H9 (cell line): ENCODE measurements at regions not wholly inside any gene's neighbourhood (a gene's known extent, or its start where the extent isn't known, plus 50 kb on each side); places are given as distances from the start of the nearest gene placed in this dataset.

Experiments used
- DNase-seq: peaks from one replicate; pipeline ENCODE4 v3.0.0-alpha.2; 2017
- H2AFZ ChIP-seq: one replicate; pipeline ENCODE4 v1.6.1; 2013; ENCODE audit warnings: mild to moderate bottlenecking, low read length, control low read depth, moderate library complexity
- H2AK5ac ChIP-seq: 2 replicates; pipeline ENCODE4 v1.6.1; 2013; ENCODE audit warnings: low read length, control low read depth, mixed read lengths; ENCODE audit not compliant: insufficient read length
- H2BK120ac ChIP-seq: one replicate; pipeline ENCODE4 v1.6.1; 2013; ENCODE audit warnings: low read depth, mild to moderate bottlenecking, low read length, control low read depth, inconsistent platforms; ENCODE audit not compliant: poor library complexity, severe bottlenecking
- H2BK12ac ChIP-seq: 2 replicates; pipeline ENCODE4 v1.6.1; 2013; ENCODE audit warnings: low read length, control low read depth, mixed read lengths, low read depth; ENCODE audit not compliant: insufficient read length
- H2BK15ac ChIP-seq: 2 replicates; pipeline ENCODE4 v1.6.1; 2013; ENCODE audit warnings: low read depth, low read length, control low read depth
- H2BK20ac ChIP-seq: one replicate; pipeline ENCODE4 v1.6.1; 2013; ENCODE audit warnings: low read depth, mild to moderate bottlenecking, low read length, control low read depth, inconsistent platforms; ENCODE audit not compliant: poor library complexity, severe bottlenecking
- H2BK5ac ChIP-seq: 2 replicates; pipeline ENCODE4 v1.6.1; 2013; ENCODE audit warnings: low read length, control low read depth, mixed read lengths; ENCODE audit not compliant: insufficient read length
- H3K14ac ChIP-seq: 2 replicates; pipeline ENCODE4 v1.6.1; 2013; ENCODE audit warnings: low read length, control low read depth; ENCODE audit not compliant: insufficient read depth
- H3K18ac ChIP-seq: 2 replicates; pipeline ENCODE4 v1.6.1; 2013; ENCODE audit warnings: low read depth, mild to moderate bottlenecking, mixed read lengths, low read length, control low read depth; ENCODE audit not compliant: insufficient read length
- H3K23ac ChIP-seq: 2 replicates; pipeline ENCODE4 v1.6.1; 2013; ENCODE audit warnings: low read length, control low read depth, mixed read lengths, low read depth; ENCODE audit not compliant: insufficient read length
- H3K23me2 ChIP-seq: 2 replicates; pipeline ENCODE4 v1.6.1; 2013; ENCODE audit warnings: low read depth, mild to moderate bottlenecking, mixed read lengths, low read length, control low read depth; ENCODE audit not compliant: insufficient read length, poor library complexity, severe bottlenecking
- H3K27ac ChIP-seq: 2 replicates; pipeline ENCODE4 v1.5.1; 2013; ENCODE audit warnings: low read length, control low read depth, mixed read lengths, low read depth; ENCODE audit not compliant: insufficient read length
- H3K27me3 ChIP-seq: 2 replicates; pipeline ENCODE4 v1.6.1; 2013; ENCODE audit warnings: low read length, control low read depth, inconsistent platforms; ENCODE audit not compliant: insufficient read depth
- H3K4ac ChIP-seq: 2 replicates; pipeline ENCODE4 v1.6.1; 2013; ENCODE audit warnings: low read depth, mild to moderate bottlenecking, control low read depth, inconsistent platforms, low read length, moderate library complexity
- H3K4me1 ChIP-seq: 2 replicates; pipeline ENCODE4 v1.6.1; 2013; ENCODE audit warnings: low read length, control low read depth, inconsistent platforms; ENCODE audit not compliant: insufficient read depth
- H3K4me2 ChIP-seq: 2 replicates; pipeline ENCODE4 v1.6.1; 2013; ENCODE audit warnings: low read length, control low read depth, mixed read lengths; ENCODE audit not compliant: insufficient read length, insufficient read depth
- H3K56ac ChIP-seq: 2 replicates; pipeline ENCODE4 v1.6.1; 2013; ENCODE audit warnings: low read depth, mild to moderate bottlenecking, mixed read lengths, low read length, control low read depth; ENCODE audit not compliant: insufficient read length
- H3K79me1 ChIP-seq: 2 replicates; pipeline ENCODE4 v1.6.1; 2013; ENCODE audit warnings: low read depth, mild to moderate bottlenecking, moderate library complexity, low read length, control low read depth, inconsistent platforms; ENCODE audit not compliant: insufficient read depth, poor library complexity, severe bottlenecking
- H3K79me2 ChIP-seq: 2 replicates; pipeline ENCODE4 v1.6.1; 2013; ENCODE audit warnings: low read length, control low read depth, inconsistent platforms; ENCODE audit not compliant: insufficient read depth
- H3K9ac ChIP-seq: 2 replicates; pipeline ENCODE4 v1.6.1; 2013; ENCODE audit warnings: low read length, control low read depth, mixed read lengths; ENCODE audit not compliant: insufficient read length; ENCODE audit errors: extremely low read depth
- H3K9me3 ChIP-seq: one replicate; pipeline ENCODE4 v1.6.1; 2013; ENCODE audit warnings: low read depth, low read length, inconsistent platforms; ENCODE audit not compliant: control insufficient read depth
- H3T11ph ChIP-seq: one replicate; pipeline ENCODE4 v1.6.1; 2013; ENCODE audit warnings: mild to moderate bottlenecking, low read length, control low read depth, inconsistent platforms
- H4K20me1 ChIP-seq: one replicate; pipeline ENCODE4 v1.6.1; 2013; ENCODE audit not compliant: control insufficient read depth, insufficient read length, insufficient read depth
- H4K5ac ChIP-seq: 2 replicates; pipeline ENCODE4 v1.6.1; 2013; ENCODE audit warnings: low read depth, mild to moderate bottlenecking, mixed read lengths, low read length, control low read depth; ENCODE audit not compliant: insufficient read length
- H4K8ac ChIP-seq: replicated peaks from 2 replicates; pipeline ENCODE4 v1.6.1; 2013; ENCODE audit warnings: low read length, control low read depth, mixed read lengths, low read depth; ENCODE audit not compliant: insufficient read length
- H4K91ac ChIP-seq: 2 replicates; pipeline ENCODE4 v1.6.1; 2013; ENCODE audit warnings: low read depth, mild to moderate bottlenecking, moderate library complexity, mixed read lengths, low read length, control low read depth; ENCODE audit not compliant: insufficient read length
- H3K27ac Mint-ChIP-seq, 3 experiments: 2 replicates in 2 of 3; 3 replicates in 1 of 3; pipeline ENCODE4 v1.8.0; 2020 to 2021; ENCODE audit warnings: mixed read lengths in 3 of 3, mild to moderate bottlenecking in 1 of 3, moderate library complexity in 1 of 3
- H3K27me3 Mint-ChIP-seq: 2 replicates; pipeline ENCODE4 v1.8.0; 2021; ENCODE audit warnings: low read depth, mild to moderate bottlenecking, moderate library complexity, mixed read lengths
- H3K36me3 Mint-ChIP-seq, 3 experiments: 2 replicates in 2 of 3; 3 replicates in 1 of 3; pipeline ENCODE4 v1.8.0; 2020 to 2021; ENCODE audit warnings: low read depth in 3 of 3, mixed read lengths in 3 of 3; ENCODE audit not compliant: insufficient read depth in 1 of 3
- H3K4me1 Mint-ChIP-seq, 2 experiments: 2 replicates each; pipeline ENCODE4 v1.8.0; 2020; ENCODE audit warnings: mixed read lengths in 2 of 2
- H3K4me3 Mint-ChIP-seq, 2 experiments: 2 replicates in 1 of 2; 3 replicates in 1 of 2; pipeline ENCODE4 v1.8.0; 2020 to 2021; ENCODE audit warnings: mild to moderate bottlenecking in 2 of 2, mixed read lengths in 2 of 2, moderate library complexity in 1 of 2
- H3K9me3 Mint-ChIP-seq, 2 experiments: 2 replicates in 1 of 2; 3 replicates in 1 of 2; pipeline ENCODE4 v1.8.0; 2020; ENCODE audit warnings: mild to moderate bottlenecking in 2 of 2, mixed read lengths in 2 of 2, moderate library complexity in 1 of 2
- WGBS: extraction: QIAGEN DNeasy Blood & Tissue Kit; methylation state at CpG from one replicate; pipeline ENCODE4 v1.1.7; 2013; ENCODE audit warnings: missing lambda C conversion rate, low lambda C conversion rate, mixed read lengths; ENCODE audit not compliant: insufficient read length; ENCODE audit errors: extremely low coverage; 5-methylcytosine and 5-hydroxymethylcytosine counted together
- TF ChIP-seq, protein P1 (sequence below): fragments of 200-600 bp; sonication (generic); conservative IDR thresholded peaks from 3 replicates; pipeline ENCODE4 v1.8.0; 2021; ENCODE audit warnings: antibody characterized with exemption, mild to moderate bottlenecking

GRCh38 chr2:14909795-14910194 lies 277.3 kb downstream of the LRATD1 start:
- no peaks in the 10 kb centered on the region for H3K4me1 ChIP-seq
- H3K23me2 ChIP-seq = no peaks in the 10 kb centered on the region
- no peak overlapping the region for H2AFZ ChIP-seq
- no peaks in the 10 kb centered on the region for H3K79me2 ChIP-seq
- H3K9me3 ChIP-seq = no peaks in the 10 kb centered on the region
- H3K9me3 Mint-ChIP-seq = no peaks in the 10 kb centered on the region
- TF ChIP-seq, protein P1, sequence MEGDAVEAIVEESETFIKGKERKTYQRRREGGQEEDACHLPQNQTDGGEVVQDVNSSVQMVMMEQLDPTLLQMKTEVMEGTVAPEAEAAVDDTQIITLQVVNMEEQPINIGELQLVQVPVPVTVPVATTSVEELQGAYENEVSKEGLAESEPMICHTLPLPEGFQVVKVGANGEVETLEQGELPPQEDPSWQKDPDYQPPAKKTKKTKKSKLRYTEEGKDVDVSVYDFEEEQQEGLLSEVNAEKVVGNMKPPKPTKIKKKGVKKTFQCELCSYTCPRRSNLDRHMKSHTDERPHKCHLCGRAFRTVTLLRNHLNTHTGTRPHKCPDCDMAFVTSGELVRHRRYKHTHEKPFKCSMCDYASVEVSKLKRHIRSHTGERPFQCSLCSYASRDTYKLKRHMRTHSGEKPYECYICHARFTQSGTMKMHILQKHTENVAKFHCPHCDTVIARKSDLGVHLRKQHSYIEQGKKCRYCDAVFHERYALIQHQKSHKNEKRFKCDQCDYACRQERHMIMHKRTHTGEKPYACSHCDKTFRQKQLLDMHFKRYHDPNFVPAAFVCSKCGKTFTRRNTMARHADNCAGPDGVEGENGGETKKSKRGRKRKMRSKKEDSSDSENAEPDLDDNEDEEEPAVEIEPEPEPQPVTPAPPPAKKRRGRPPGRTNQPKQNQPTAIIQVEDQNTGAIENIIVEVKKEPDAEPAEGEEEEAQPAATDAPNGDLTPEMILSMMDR = no peak
- peaks cover 9 to 16% of the 10 kb centered on the region in 2 experiments for H3K4me1 Mint-ChIP-seq
- no peaks in the 10 kb centered on the region for H4K20me1 ChIP-seq
- no peak overlapping the region for H3K9ac ChIP-seq
- H4K8ac ChIP-seq = no peak overlapping the region
- H3K27me3 ChIP-seq = no peaks in the 10 kb centered on the region
- H3K4me2 ChIP-seq = no peak overlapping the region
- no peak overlapping the region for H3K27ac ChIP-seq
- WGBS = no CpG with 5 or more reads among the region's 4 CpGs
- no peak overlapping the region for H2BK15ac ChIP-seq
- DNase-seq = no peak
- no peak overlapping the region for H3K4ac ChIP-seq
- H3K4me3 Mint-ChIP-seq = no peak overlapping the region
- no peak overlapping the region for H3T11ph ChIP-seq
- no peak overlapping the region for H3K23ac ChIP-seq
- H3K14ac ChIP-seq = no peak overlapping the region
- H2BK120ac ChIP-seq = no peak overlapping the region
- no peaks in the 10 kb centered on the region for H3K79me1 ChIP-seq
- no peak overlapping the region for H2AK5ac ChIP-seq
- no peaks in the 10 kb centered on the region; the same call in 1 of the 2 replicates for H3K27me3 Mint-ChIP-seq
- no peak overlapping the region for H2BK5ac ChIP-seq
- H2BK12ac ChIP-seq = no peak overlapping the region
- H3K56ac ChIP-seq = no peak overlapping the region
- H2BK20ac ChIP-seq = no peak overlapping the region
- H3K36me3 Mint-ChIP-seq = no peaks in the 10 kb centered on the region
- H3K18ac ChIP-seq = no peak overlapping the region
- H4K91ac ChIP-seq = no peak overlapping the region
- H3K27ac Mint-ChIP-seq = no peak overlapping the region
- H4K5ac ChIP-seq = no peak overlapping the region
